ENCODE measurements at regions not wholly inside any gene's neighbourhood (a gene's known extent, or its start where the extent isn't known, plus 50 kb on each side); places are given as distances from the start of the nearest gene placed in this dataset.

- Histone ChIP-seq H3K79me2 (ENCODE audit: insufficient read depth, low read length) (no peaks in the 10 kb centered on the region), H3K9me3 (ENCODE audit: insufficient read depth, low read depth, low read length) (no peaks in the 10 kb centered on the region), H3K4me3 (ENCODE audit: insufficient read depth, low read depth, low read length) (no peak overlapping the region), H3K4me1 (ENCODE audit: insufficient read depth, low read length) (no peaks in the 10 kb centered on the region), H3K27ac (ENCODE audit: low read depth, low read length) (no peak overlapping the region), H3K4me2 (ENCODE audit: low read length) (no peak overlapping the region), H3K27me3 (ENCODE audit: insufficient read depth, low read length) (no peaks in the 10 kb centered on the region), H3K9ac (ENCODE audit: low read length) (no peak overlapping the region), H4K20me1 (ENCODE audit: insufficient read depth, low read length) (no peaks in the 10 kb centered on the region), H2AFZ (ENCODE audit: low read depth, low read length) (no peak overlapping the region), H3K36me3 (ENCODE audit: insufficient read depth, low read length) (no peaks in the 10 kb centered on the region)
- H3K4me3 Mint-ChIP-seq (ENCODE audit: unreplicated experiment): no peak overlapping the region
- H3K4me1 Mint-ChIP-seq (ENCODE audit: low read depth, unreplicated experiment): no peaks in the 10 kb centered on the region
- no peak for DNase-seq (ENCODE audit: low read depth)
- H3K27ac Mint-ChIP-seq (ENCODE audit: unreplicated experiment): no peak overlapping the region
- H3K36me3 Mint-ChIP-seq (ENCODE audit: low read depth, unreplicated experiment): no peaks in the 10 kb centered on the region
- no peaks in the 10 kb centered on the region for H3K27me3 Mint-ChIP-seq (ENCODE audit: low read depth, unreplicated experiment)
- TF ChIP-seq EZH2 (IDR thresholded peaks at IDR 0.05; ENCODE audit: insufficient read depth, low read length) (no peak), CTCF (IDR thresholded peaks at IDR 0.05; ENCODE audit: insufficient read depth, low read depth, low read length) (no peak)
- H3K9me3 Mint-ChIP-seq (ENCODE audit: unreplicated experiment): no peaks in the 10 kb centered on the region
- FAIRE-seq: no peak
Observed at GRCh38 chr21:27799861-27800260, 833.0 kb upstream of the ADAMTS5 start.

- Histone ChIP-seq H3K36me3 (ENCODE audit: insufficient read depth, low read length) (no peaks in the 10 kb centered on the region), H3K4me3 (ENCODE audit: insufficient read depth, low read depth, low read length) (no peak overlapping the region), H2AFZ (ENCODE audit: low read depth, low read length) (no peak overlapping the region), H3K4me1 (ENCODE audit: insufficient read depth, low read length) (no peaks in the 10 kb centered on the region), H3K9ac (ENCODE audit: low read length) (no peak overlapping the region), H3K79me2 (ENCODE audit: insufficient read depth, low read length) (no peaks in the 10 kb centered on the region), H3K9me3 (ENCODE audit: insufficient read depth, low read depth, low read length) (no peaks in the 10 kb centered on the region), H3K4me2 (ENCODE audit: low read length) (no peak overlapping the region), H3K27me3 (ENCODE audit: insufficient read depth, low read length) (no peaks in the 10 kb centered on the region), H3K27ac (ENCODE audit: low read depth, low read length) (no peak overlapping the region), H4K20me1 (ENCODE audit: insufficient read depth, low read length) (no peaks in the 10 kb centered on the region)
- no peak for TF ChIP-seq EZH2 (IDR thresholded peaks at IDR 0.05; ENCODE audit: insufficient read depth, low read length)
- TF ChIP-seq CTCF (IDR thresholded peaks at IDR 0.05; ENCODE audit: insufficient read depth, low read depth, low read length): no peak
- Mint-ChIP-seq H3K36me3 (ENCODE audit: low read depth, unreplicated experiment) (no peaks in the 10 kb centered on the region), H3K4me1 (ENCODE audit: low read depth, unreplicated experiment) (no peaks in the 10 kb centered on the region), H3K4me3 (ENCODE audit: unreplicated experiment) (no peak overlapping the region), H3K27me3 (ENCODE audit: low read depth, unreplicated experiment) (no peaks in the 10 kb centered on the region), H3K27ac (ENCODE audit: unreplicated experiment) (no peak overlapping the region), H3K9me3 (ENCODE audit: unreplicated experiment) (no peaks in the 10 kb centered on the region)
- FAIRE-seq: no peak
- DNase-seq (ENCODE audit: low read depth): peak; percentile 44
Observed at GRCh38 chr21:27796106-27796505, 829.2 kb upstream of the ADAMTS5 start.

- peak; percentile 10 for DNase-seq (ENCODE audit: low read depth)
Observed at GRCh38 chr21:27795418-27795817, 828.5 kb upstream of the ADAMTS5 start.

More at GRCh38 chr21:27795418-27795817, 828.5 kb upstream of the ADAMTS5 start:
- H2AFZ ChIP-seq (ENCODE audit: low read depth, low read length): no peak overlapping the region
- H3K27me3 ChIP-seq (ENCODE audit: insufficient read depth, low read length): no peaks in the 10 kb centered on the region
- no peaks in the 10 kb centered on the region for H3K36me3 Mint-ChIP-seq (ENCODE audit: low read depth, unreplicated experiment)
- H3K79me2 ChIP-seq (ENCODE audit: insufficient read depth, low read length): no peaks in the 10 kb centered on the region
- FAIRE-seq: no peak
- peaks cover 1% of the 10 kb centered on the region for H3K9me3 Mint-ChIP-seq (ENCODE audit: unreplicated experiment)
- no peak for TF ChIP-seq EZH2 (IDR thresholded peaks at IDR 0.05; ENCODE audit: insufficient read depth, low read length)
- TF ChIP-seq CTCF (IDR thresholded peaks at IDR 0.05; ENCODE audit: insufficient read depth, low read depth, low read length): no peak
- H3K4me3 Mint-ChIP-seq (ENCODE audit: unreplicated experiment): no peak overlapping the region
- no peak overlapping the region for H3K4me3 ChIP-seq (ENCODE audit: insufficient read depth, low read depth, low read length)
- H3K4me2 ChIP-seq (ENCODE audit: low read length): no peak overlapping the region
- no peaks in the 10 kb centered on the region for H3K27me3 Mint-ChIP-seq (ENCODE audit: low read depth, unreplicated experiment)
- H3K4me1 Mint-ChIP-seq (ENCODE audit: low read depth, unreplicated experiment): no peaks in the 10 kb centered on the region
- no peaks in the 10 kb centered on the region for H3K4me1 ChIP-seq (ENCODE audit: insufficient read depth, low read length)
- no peaks in the 10 kb centered on the region for H4K20me1 ChIP-seq (ENCODE audit: insufficient read depth, low read length)
- no peak overlapping the region for H3K9ac ChIP-seq (ENCODE audit: low read length)
- no peaks in the 10 kb centered on the region for H3K9me3 ChIP-seq (ENCODE audit: insufficient read depth, low read depth, low read length)
- H3K27ac Mint-ChIP-seq (ENCODE audit: unreplicated experiment): no peak overlapping the region
- H3K36me3 ChIP-seq (ENCODE audit: insufficient read depth, low read length): no peaks in the 10 kb centered on the region
- H3K27ac ChIP-seq (ENCODE audit: low read depth, low read length): no peak overlapping the region
